ENCODE measurements at regions not wholly inside any gene's neighbourhood (a gene's known extent, or its start where the extent isn't known, plus 50 kb on each side); places are given as distances from the start of the nearest gene placed in this dataset.
A peak's percentile ranks its signal among the peaks of the same experiment; 100 is the strongest.

DNA sequence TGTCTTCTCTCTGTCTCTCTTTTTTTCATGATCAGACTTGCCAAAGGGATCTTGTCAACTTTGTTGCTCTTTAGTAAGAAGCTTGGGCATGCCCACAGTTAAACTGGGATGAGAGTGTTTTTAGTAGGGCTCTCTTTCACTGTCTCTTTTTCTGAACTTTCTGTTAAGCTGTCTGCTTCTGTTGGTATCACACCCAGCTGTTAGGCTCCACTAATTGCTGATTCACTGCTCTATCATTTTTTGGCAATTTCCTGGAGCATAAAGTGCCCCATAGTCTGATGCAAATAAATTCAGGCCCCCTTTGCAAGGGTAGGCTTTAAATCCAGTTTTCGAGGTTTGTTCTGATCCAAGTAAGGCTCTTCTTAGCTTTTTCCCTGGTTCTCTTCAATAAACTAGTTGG is 360.4 kb upstream of the ADAMTS9 start:
- DNase-seq (ENCODE audit: low spot score) (no peak), ATAC-seq (no peak)
- Mint-ChIP-seq H3K4me3 (no peak overlapping the region), H3K36me3 (no peaks in the 10 kb centered on the region), H3K27me3 (ENCODE audit: low read depth) (no peaks in the 10 kb centered on the region), H3K9me3 (peaks cover 36% of the 10 kb centered on the region), H3K4me1 (no peaks in the 10 kb centered on the region), H3K27ac (0 out of 2 replicates have a peak overlapping the region, but pooled peaks have one; percentile 45)
- CTCF ChIA-PET, result interaction anchor here (1.3 kb wide), 1 partner anchor 294 kb away, joined by 4 read pairs; no protein-coding TSS in a partner anchor
- POLR2A ChIA-PET, result no interaction called here
- TF ChIP-seq FOXJ3 (CRISPR knock-in tag; IDR thresholded peaks at IDR 0.05; ENCODE audit: borderline replicate concordance), result no peak
- no peak for TF ChIP-seq RELA (CRISPR knock-in tag; IDR thresholded peaks at IDR 0.05; ENCODE audit: borderline replicate concordance)
- TF ChIP-seq ZNF317 (CRISPR knock-in tag; IDR thresholded peaks at IDR 0.05; ENCODE audit: borderline replicate concordance, low read depth), result no peak
- TF ChIP-seq, protein P1, sequence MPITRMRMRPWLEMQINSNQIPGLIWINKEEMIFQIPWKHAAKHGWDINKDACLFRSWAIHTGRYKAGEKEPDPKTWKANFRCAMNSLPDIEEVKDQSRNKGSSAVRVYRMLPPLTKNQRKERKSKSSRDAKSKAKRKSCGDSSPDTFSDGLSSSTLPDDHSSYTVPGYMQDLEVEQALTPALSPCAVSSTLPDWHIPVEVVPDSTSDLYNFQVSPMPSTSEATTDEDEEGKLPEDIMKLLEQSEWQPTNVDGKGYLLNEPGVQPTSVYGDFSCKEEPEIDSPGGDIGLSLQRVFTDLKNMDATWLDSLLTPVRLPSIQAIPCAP (CRISPR knock-in tag; IDR thresholded peaks at IDR 0.05), result no peak
- TF ChIP-seq, protein P2, sequence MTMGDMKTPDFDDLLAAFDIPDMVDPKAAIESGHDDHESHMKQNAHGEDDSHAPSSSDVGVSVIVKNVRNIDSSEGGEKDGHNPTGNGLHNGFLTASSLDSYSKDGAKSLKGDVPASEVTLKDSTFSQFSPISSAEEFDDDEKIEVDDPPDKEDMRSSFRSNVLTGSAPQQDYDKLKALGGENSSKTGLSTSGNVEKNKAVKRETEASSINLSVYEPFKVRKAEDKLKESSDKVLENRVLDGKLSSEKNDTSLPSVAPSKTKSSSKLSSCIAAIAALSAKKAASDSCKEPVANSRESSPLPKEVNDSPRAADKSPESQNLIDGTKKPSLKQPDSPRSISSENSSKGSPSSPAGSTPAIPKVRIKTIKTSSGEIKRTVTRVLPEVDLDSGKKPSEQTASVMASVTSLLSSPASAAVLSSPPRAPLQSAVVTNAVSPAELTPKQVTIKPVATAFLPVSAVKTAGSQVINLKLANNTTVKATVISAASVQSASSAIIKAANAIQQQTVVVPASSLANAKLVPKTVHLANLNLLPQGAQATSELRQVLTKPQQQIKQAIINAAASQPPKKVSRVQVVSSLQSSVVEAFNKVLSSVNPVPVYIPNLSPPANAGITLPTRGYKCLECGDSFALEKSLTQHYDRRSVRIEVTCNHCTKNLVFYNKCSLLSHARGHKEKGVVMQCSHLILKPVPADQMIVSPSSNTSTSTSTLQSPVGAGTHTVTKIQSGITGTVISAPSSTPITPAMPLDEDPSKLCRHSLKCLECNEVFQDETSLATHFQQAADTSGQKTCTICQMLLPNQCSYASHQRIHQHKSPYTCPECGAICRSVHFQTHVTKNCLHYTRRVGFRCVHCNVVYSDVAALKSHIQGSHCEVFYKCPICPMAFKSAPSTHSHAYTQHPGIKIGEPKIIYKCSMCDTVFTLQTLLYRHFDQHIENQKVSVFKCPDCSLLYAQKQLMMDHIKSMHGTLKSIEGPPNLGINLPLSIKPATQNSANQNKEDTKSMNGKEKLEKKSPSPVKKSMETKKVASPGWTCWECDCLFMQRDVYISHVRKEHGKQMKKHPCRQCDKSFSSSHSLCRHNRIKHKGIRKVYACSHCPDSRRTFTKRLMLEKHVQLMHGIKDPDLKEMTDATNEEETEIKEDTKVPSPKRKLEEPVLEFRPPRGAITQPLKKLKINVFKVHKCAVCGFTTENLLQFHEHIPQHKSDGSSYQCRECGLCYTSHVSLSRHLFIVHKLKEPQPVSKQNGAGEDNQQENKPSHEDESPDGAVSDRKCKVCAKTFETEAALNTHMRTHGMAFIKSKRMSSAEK (CRISPR knock-in tag; IDR thresholded peaks at IDR 0.05; ENCODE audit: borderline replicate concordance), result no peak
- no peak for TF ChIP-seq ZNF416 (CRISPR knock-in tag; IDR thresholded peaks at IDR 0.05)
- TF ChIP-seq, protein P3, sequence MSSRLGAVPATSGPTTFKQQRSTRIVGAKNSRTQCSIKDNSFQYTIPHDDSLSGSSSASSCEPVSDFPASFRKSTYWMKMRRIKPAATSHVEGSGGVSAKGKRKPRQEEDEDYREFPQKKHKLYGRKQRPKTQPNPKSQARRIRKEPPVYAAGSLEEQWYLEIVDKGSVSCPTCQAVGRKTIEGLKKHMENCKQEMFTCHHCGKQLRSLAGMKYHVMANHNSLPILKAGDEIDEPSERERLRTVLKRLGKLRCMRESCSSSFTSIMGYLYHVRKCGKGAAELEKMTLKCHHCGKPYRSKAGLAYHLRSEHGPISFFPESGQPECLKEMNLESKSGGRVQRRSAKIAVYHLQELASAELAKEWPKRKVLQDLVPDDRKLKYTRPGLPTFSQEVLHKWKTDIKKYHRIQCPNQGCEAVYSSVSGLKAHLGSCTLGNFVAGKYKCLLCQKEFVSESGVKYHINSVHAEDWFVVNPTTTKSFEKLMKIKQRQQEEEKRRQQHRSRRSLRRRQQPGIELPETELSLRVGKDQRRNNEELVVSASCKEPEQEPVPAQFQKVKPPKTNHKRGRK (CRISPR knock-in tag; IDR thresholded peaks at IDR 0.05; ENCODE audit: borderline replicate concordance), result no peak
- TF ChIP-seq, protein P4, sequence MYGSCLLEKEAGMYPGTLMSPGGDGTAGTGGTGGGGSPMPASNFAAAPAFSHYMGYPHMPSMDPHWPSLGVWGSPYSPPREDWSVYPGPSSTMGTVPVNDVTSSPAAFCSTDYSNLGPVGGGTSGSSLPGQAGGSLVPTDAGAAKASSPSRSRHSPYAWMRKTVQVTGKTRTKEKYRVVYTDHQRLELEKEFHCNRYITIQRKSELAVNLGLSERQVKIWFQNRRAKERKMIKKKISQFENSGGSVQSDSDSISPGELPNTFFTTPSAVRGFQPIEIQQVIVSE (CRISPR knock-in tag; IDR thresholded peaks at IDR 0.05; ENCODE audit: borderline replicate concordance), result no peak

DNA sequence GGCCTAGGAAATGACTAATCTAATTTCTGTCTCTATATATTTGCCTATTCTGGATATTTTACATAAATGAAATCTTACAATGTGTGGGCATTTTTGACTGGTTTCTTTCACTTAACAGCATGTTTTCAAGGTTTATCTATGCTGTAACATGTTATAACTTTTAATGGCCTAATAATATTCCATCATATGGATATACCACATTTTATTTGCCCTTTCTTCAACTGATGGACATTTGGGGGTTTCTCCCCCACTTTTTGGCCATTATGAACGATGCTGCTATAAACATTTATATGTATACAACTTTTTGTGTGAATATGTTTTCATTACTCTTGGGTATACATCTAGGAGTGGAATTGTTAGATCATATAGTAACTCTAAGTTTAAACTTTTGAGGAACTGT is 357.3 kb upstream of the ADAMTS9 start:
- Mint-ChIP-seq H3K27me3 (ENCODE audit: low read depth) (no peaks in the 10 kb centered on the region), H3K9me3 (peaks cover 26% of the 10 kb centered on the region), H3K4me3 (no peak overlapping the region), H3K36me3 (no peaks in the 10 kb centered on the region), H3K27ac (no peak overlapping the region), H3K4me1 (no peaks in the 10 kb centered on the region)
- ChIA-PET CTCF (no interaction called here), POLR2A (interaction anchor here (0.7 kb wide), 1 partner anchor 276 kb away, joined by 3 read pairs; no protein-coding TSS in a partner anchor)
- TF ChIP-seq, protein P5, sequence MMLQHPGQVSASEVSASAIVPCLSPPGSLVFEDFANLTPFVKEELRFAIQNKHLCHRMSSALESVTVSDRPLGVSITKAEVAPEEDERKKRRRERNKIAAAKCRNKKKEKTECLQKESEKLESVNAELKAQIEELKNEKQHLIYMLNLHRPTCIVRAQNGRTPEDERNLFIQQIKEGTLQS (CRISPR knock-in tag; conservative IDR thresholded peaks at IDR 0.05), result no peak
- TF ChIP-seq CREM (CRISPR knock-in tag; IDR thresholded peaks at IDR 0.05) (no peak), HMGA2 (CRISPR knock-in tag; IDR thresholded peaks at IDR 0.05) (no peak), NR1H2 (CRISPR knock-in tag; IDR thresholded peaks at IDR 0.05) (no peak), SP1 (CRISPR knock-in tag; conservative IDR thresholded peaks at IDR 0.05) (no peak)
- TF ChIP-seq, protein P6, sequence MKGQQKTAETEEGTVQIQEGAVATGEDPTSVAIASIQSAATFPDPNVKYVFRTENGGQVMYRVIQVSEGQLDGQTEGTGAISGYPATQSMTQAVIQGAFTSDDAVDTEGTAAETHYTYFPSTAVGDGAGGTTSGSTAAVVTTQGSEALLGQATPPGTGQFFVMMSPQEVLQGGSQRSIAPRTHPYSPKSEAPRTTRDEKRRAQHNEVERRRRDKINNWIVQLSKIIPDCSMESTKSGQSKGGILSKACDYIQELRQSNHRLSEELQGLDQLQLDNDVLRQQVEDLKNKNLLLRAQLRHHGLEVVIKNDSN (CRISPR knock-in tag; IDR thresholded peaks at IDR 0.05), result no peak
- no peak for DNase-seq (ENCODE audit: low spot score)
- no peak for ATAC-seq

Data from WTC11 (cell line).